ENCODE measurements at regions not wholly inside any gene's neighbourhood (a gene's known extent, or its start where the extent isn't known, plus 50 kb on each side); places are given as distances from the start of the nearest gene placed in this dataset.
A peak's percentile ranks its signal among the peaks of the same experiment; 100 is the strongest.

DNA sequence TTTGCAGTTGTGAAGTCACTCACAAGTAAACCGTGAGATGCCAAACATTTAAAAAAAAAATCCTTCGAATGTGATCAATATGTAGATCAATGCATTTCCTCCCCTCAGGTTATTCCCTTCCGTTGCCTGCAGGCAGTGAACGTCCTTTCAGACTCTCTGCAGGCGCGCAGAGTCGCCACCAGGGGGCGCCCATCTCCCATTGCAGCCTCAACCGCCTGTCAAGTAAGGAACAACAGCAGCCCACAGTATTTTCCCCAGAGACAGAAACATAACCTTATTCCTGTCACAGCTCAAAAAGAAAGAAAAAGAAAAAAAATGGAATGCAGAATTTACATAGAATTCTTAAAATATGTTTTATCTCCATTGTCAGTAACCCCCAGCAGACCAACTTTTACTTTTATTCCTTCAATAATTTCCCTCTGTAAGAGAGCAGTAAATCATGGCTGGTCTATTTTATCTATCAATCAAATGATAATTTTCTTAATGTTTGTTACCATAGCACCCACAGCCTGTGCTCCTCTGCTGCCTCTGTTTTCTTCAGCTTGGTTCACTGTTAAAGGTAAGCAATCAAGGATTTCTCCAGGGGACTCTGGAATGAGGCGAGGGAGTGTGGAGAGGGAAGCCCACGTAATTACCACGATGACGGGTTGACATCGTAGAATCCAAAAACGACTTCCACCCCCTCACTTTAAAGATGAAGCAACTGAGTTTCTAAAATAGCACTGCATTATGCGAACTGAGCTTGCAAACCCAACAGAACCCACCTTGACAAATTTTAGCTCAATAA lies 637.6 kb upstream of the ARGLU1 start:
- TF ChIP-seq, protein P1, sequence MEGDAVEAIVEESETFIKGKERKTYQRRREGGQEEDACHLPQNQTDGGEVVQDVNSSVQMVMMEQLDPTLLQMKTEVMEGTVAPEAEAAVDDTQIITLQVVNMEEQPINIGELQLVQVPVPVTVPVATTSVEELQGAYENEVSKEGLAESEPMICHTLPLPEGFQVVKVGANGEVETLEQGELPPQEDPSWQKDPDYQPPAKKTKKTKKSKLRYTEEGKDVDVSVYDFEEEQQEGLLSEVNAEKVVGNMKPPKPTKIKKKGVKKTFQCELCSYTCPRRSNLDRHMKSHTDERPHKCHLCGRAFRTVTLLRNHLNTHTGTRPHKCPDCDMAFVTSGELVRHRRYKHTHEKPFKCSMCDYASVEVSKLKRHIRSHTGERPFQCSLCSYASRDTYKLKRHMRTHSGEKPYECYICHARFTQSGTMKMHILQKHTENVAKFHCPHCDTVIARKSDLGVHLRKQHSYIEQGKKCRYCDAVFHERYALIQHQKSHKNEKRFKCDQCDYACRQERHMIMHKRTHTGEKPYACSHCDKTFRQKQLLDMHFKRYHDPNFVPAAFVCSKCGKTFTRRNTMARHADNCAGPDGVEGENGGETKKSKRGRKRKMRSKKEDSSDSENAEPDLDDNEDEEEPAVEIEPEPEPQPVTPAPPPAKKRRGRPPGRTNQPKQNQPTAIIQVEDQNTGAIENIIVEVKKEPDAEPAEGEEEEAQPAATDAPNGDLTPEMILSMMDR (IDR thresholded peaks at IDR 0.05; ENCODE audit: insufficient read depth, low read depth, low read length): peak; percentile 99
- TF ChIP-seq EZH2 (IDR thresholded peaks at IDR 0.05; ENCODE audit: insufficient read depth, low read length): no peak

Data from astrocyte (in vitro differentiated cells and primary cell).